Vagina (tissue), 2 donors: ENCODE measurements at regions not wholly inside any gene's neighbourhood (a gene's known extent, or its start where the extent isn't known, plus 50 kb on each side); places are given as distances from the start of the nearest gene placed in this dataset.

Experiments used
- POLR2A ChIP-seq, 2 donors: fragments of 450-650 bp; IDR thresholded peaks; one replicate each; pipeline ENCODE4 v1.6.1; 2017; ENCODE audit warnings: antibody characterized with exemption in 2 of 2, mild to moderate bottlenecking in 2 of 2, moderate library complexity in 2 of 2
- POLR2AphosphoS5 ChIP-seq, 2 donors: sonication (generic); formaldehyde crosslinking; IDR thresholded peaks; one replicate each; pipeline ENCODE4 v1.9.0; 2017; ENCODE audit warnings: antibody characterized with exemption in 2 of 2, mild to moderate bottlenecking in 2 of 2, low read depth in 1 of 2; ENCODE audit not compliant: insufficient read depth in 1 of 2
- TF ChIP-seq, protein P1 (sequence below), 3 experiments: fragments of 450-650 bp in 2 of 3; fragments of 200-600 bp in 1 of 3; sonication (generic) in 1 of 3; IDR thresholded peaks; one replicate each; pipeline ENCODE4 v1.5.1; 2017 to 2019; ENCODE audit warnings: antibody characterized with exemption in 3 of 3, mild to moderate bottlenecking in 2 of 3, moderate library complexity in 2 of 3

- no peak for TF ChIP-seq POLR2AphosphoS5 (IDR thresholded peaks at IDR 0.05; ENCODE audit: insufficient read depth in 1 of 2, low read depth in 1 of 2)
- TF ChIP-seq, protein P1, sequence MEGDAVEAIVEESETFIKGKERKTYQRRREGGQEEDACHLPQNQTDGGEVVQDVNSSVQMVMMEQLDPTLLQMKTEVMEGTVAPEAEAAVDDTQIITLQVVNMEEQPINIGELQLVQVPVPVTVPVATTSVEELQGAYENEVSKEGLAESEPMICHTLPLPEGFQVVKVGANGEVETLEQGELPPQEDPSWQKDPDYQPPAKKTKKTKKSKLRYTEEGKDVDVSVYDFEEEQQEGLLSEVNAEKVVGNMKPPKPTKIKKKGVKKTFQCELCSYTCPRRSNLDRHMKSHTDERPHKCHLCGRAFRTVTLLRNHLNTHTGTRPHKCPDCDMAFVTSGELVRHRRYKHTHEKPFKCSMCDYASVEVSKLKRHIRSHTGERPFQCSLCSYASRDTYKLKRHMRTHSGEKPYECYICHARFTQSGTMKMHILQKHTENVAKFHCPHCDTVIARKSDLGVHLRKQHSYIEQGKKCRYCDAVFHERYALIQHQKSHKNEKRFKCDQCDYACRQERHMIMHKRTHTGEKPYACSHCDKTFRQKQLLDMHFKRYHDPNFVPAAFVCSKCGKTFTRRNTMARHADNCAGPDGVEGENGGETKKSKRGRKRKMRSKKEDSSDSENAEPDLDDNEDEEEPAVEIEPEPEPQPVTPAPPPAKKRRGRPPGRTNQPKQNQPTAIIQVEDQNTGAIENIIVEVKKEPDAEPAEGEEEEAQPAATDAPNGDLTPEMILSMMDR (IDR thresholded peaks at IDR 0.05): no peak
- no peak for TF ChIP-seq POLR2A (IDR thresholded peaks at IDR 0.05)
Measured at GRCh38 chr3:55235416-55235815, 251.7 kb downstream of the WNT5A start.
